ENCODE measurements at regions not wholly inside any gene's neighbourhood (a gene's known extent, or its start where the extent isn't known, plus 50 kb on each side); places are given as distances from the start of the nearest gene placed in this dataset.

GRCh38 chr22:48660104-48660789, 1167.4 kb downstream of the BRD1 start:
- Histone ChIP-seq H3K9ac (ENCODE audit: low read length) (no peak overlapping the region), H3K4me3 (ENCODE audit: low read length) (no peak overlapping the region), H3K4me1 (ENCODE audit: low read length) (no peaks in the 10 kb centered on the region), H4K20me1 (ENCODE audit: insufficient read depth, low read length) (no peaks in the 10 kb centered on the region), H3K79me2 (ENCODE audit: low read length) (peaks cover 7% of the 10 kb centered on the region; the same call in 1 of the 2 replicates), H3K27ac (ENCODE audit: low read length) (no peak overlapping the region), H3K27me3 (replicated peaks; ENCODE audit: insufficient read depth, low read length) (no peaks in the 10 kb centered on the region), H3K4me2 (ENCODE audit: low read depth, low read length) (no peak overlapping the region), H3F3A (ENCODE audit: insufficient read depth, low read length) (no peaks in the 10 kb centered on the region), H3K36me3 (replicated peaks; ENCODE audit: insufficient read depth, low read length) (no peaks in the 10 kb centered on the region; the same call in 1 of the 2 replicates), H2AFZ (ENCODE audit: low read length) (no peak overlapping the region), H3K9me3 (replicated peaks; ENCODE audit: insufficient read depth, low read length) (no peaks in the 10 kb centered on the region; the same call in 1 of the 2 replicates), H3K9me2 (replicated peaks; ENCODE audit: insufficient read depth, low read length) (no peaks in the 10 kb centered on the region)
- TF ChIP-seq CTCF (IDR thresholded peaks at IDR 0.05; ENCODE audit: low read length) (no peak), EZH2 (optimal IDR thresholded peaks at IDR 0.05; ENCODE audit: low read depth, low read length) (no peak), EZH2phosphoT487 (IDR thresholded peaks at IDR 0.05; ENCODE audit: low read length) (no peak)
- DNase-seq = no peak

GRCh38 chr22:48659404-48659996, 1168.2 kb downstream of the BRD1 start:
- Histone ChIP-seq H3K4me1 (ENCODE audit: low read length) (no peaks in the 10 kb centered on the region), H3K9me3 (replicated peaks; ENCODE audit: insufficient read depth, low read length) (no peaks in the 10 kb centered on the region; the same call in 1 of the 2 replicates), H3K27ac (ENCODE audit: low read length) (no peak overlapping the region), H2AFZ (ENCODE audit: low read length) (no peak overlapping the region), H3K4me3 (ENCODE audit: low read length) (no peak overlapping the region), H3K9me2 (replicated peaks; ENCODE audit: insufficient read depth, low read length) (no peaks in the 10 kb centered on the region), H3K27me3 (replicated peaks; ENCODE audit: insufficient read depth, low read length) (no peaks in the 10 kb centered on the region), H3K9ac (ENCODE audit: low read length) (no peak overlapping the region), H4K20me1 (ENCODE audit: insufficient read depth, low read length) (no peaks in the 10 kb centered on the region), H3K79me2 (ENCODE audit: low read length) (peaks cover 10% of the 10 kb centered on the region; the same call in 1 of the 2 replicates), H3K36me3 (replicated peaks; ENCODE audit: insufficient read depth, low read length) (no peaks in the 10 kb centered on the region; the same call in 1 of the 2 replicates), H3F3A (ENCODE audit: insufficient read depth, low read length) (no peaks in the 10 kb centered on the region), H3K4me2 (ENCODE audit: low read depth, low read length) (no peak overlapping the region)
- DNase-seq = no peak
- TF ChIP-seq EZH2 (optimal IDR thresholded peaks at IDR 0.05; ENCODE audit: low read depth, low read length) (no peak), EZH2phosphoT487 (IDR thresholded peaks at IDR 0.05; ENCODE audit: low read length) (no peak), CTCF (IDR thresholded peaks at IDR 0.05; ENCODE audit: low read length) (no peak)

- Histone ChIP-seq H3K4me1 (ENCODE audit: low read length) (no peaks in the 10 kb centered on the region), H3K9me2 (replicated peaks; ENCODE audit: insufficient read depth, low read length) (no peaks in the 10 kb centered on the region), H3K27ac (ENCODE audit: low read length) (no peak overlapping the region), H3K27me3 (replicated peaks; ENCODE audit: insufficient read depth, low read length) (no peaks in the 10 kb centered on the region), H3K4me3 (ENCODE audit: low read length) (no peak overlapping the region), H3K9me3 (replicated peaks; ENCODE audit: insufficient read depth, low read length) (no peaks in the 10 kb centered on the region; the same call in 1 of the 2 replicates), H4K20me1 (ENCODE audit: insufficient read depth, low read length) (no peaks in the 10 kb centered on the region), H3K9ac (ENCODE audit: low read length) (no peak overlapping the region), H3K4me2 (ENCODE audit: low read depth, low read length) (no peak overlapping the region), H2AFZ (ENCODE audit: low read length) (no peak overlapping the region), H3K36me3 (replicated peaks; ENCODE audit: insufficient read depth, low read length) (no peaks in the 10 kb centered on the region), H3F3A (ENCODE audit: insufficient read depth, low read length) (no peaks in the 10 kb centered on the region), H3K79me2 (ENCODE audit: low read length) (peaks cover 8% of the 10 kb centered on the region; the same call in 1 of the 2 replicates)
- no peak for TF ChIP-seq EZH2 (optimal IDR thresholded peaks at IDR 0.05; ENCODE audit: low read depth, low read length)
- no peak for TF ChIP-seq EZH2phosphoT487 (IDR thresholded peaks at IDR 0.05; ENCODE audit: low read length)
- TF ChIP-seq CTCF (IDR thresholded peaks at IDR 0.05; ENCODE audit: low read length) = no peak
- no peak for DNase-seq
These were observed 1168.8 kb downstream of the BRD1 start for GRCh38 chr22:48658871-48659270.

All from MM.1S (cell line).